ENCODE measurements at regions not wholly inside any gene's neighbourhood (a gene's known extent, or its start where the extent isn't known, plus 50 kb on each side); places are given as distances from the start of the nearest gene placed in this dataset.

- Histone ChIP-seq H3K4me3 (ENCODE audit: insufficient read depth, low read depth, low read length) (no peak overlapping the region), H3K4me1 (ENCODE audit: control insufficient read depth, insufficient read depth, low read length) (peaks cover 61% of the 10 kb centered on the region), H3K9me3 (ENCODE audit: control insufficient read depth, low read length) (no peaks in the 10 kb centered on the region), H3K36me3 (ENCODE audit: control insufficient read depth, insufficient read depth, low read length) (no peaks in the 10 kb centered on the region), H3K27ac (ENCODE audit: insufficient read depth, low read depth, low read length, poor library complexity, severe bottlenecking) (peak overlapping the region; percentile 75), H3K27me3 (ENCODE audit: control insufficient read depth, insufficient read depth, low read length, poor library complexity, severe bottlenecking) (no peaks in the 10 kb centered on the region)
- WGBS, 2 experiments = 71 to 79% methylated on average over 9 of the region's 9 CpGs
Observed at GRCh38 chr16:51543971-51544370, 392.9 kb upstream of the SALL1 start.

- no peaks in the 10 kb centered on the region for H3K27me3 ChIP-seq (ENCODE audit: control insufficient read depth, insufficient read depth, low read length, poor library complexity, severe bottlenecking)
- WGBS, 2 experiments = 69 to 76% methylated on average over 12 of the region's 12 CpGs
- no peaks in the 10 kb centered on the region for H3K9me3 ChIP-seq (ENCODE audit: control insufficient read depth, low read length)
Observed at GRCh38 chr16:51542981-51543815, 392.1 kb upstream of the SALL1 start.

GRCh38 chr16:51540259-51540658, 389.2 kb upstream of the SALL1 start:
- 86% methylated on average over 1 of the region's 2 CpGs for WGBS, 2 experiments
- no peak overlapping the region for H3K27ac ChIP-seq (ENCODE audit: insufficient read depth, low read depth, low read length, poor library complexity, severe bottlenecking)
- H3K4me1 ChIP-seq (ENCODE audit: control insufficient read depth, insufficient read depth, low read length) = peaks cover 64% of the 10 kb centered on the region

More at GRCh38 chr16:51542981-51543815, 392.1 kb upstream of the SALL1 start:
- Histone ChIP-seq H3K27ac (ENCODE audit: insufficient read depth, low read depth, low read length, poor library complexity, severe bottlenecking) (peak overlapping the region; percentile 0), H3K4me3 (ENCODE audit: insufficient read depth, low read depth, low read length) (no peak overlapping the region), H3K4me1 (ENCODE audit: control insufficient read depth, insufficient read depth, low read length) (peaks cover 68% of the 10 kb centered on the region), H3K36me3 (ENCODE audit: control insufficient read depth, insufficient read depth, low read length) (no peaks in the 10 kb centered on the region)

GRCh38 chr16:51538707-51539498, 387.8 kb upstream of the SALL1 start:
- H3K4me3 ChIP-seq (ENCODE audit: insufficient read depth, low read depth, low read length) = no peak overlapping the region
- no peak overlapping the region for H3K27ac ChIP-seq (ENCODE audit: insufficient read depth, low read depth, low read length, poor library complexity, severe bottlenecking)
- no peaks in the 10 kb centered on the region for H3K9me3 ChIP-seq (ENCODE audit: control insufficient read depth, low read length)
- 42 to 50% methylated on average over 6 to 7 of the region's 7 CpGs for WGBS, 2 experiments
- no peaks in the 10 kb centered on the region for H3K36me3 ChIP-seq (ENCODE audit: control insufficient read depth, insufficient read depth, low read length)
- peaks cover 52% of the 10 kb centered on the region for H3K4me1 ChIP-seq (ENCODE audit: control insufficient read depth, insufficient read depth, low read length)
- no peaks in the 10 kb centered on the region for H3K27me3 ChIP-seq (ENCODE audit: control insufficient read depth, insufficient read depth, low read length, poor library complexity, severe bottlenecking)

More at GRCh38 chr16:51540259-51540658, 389.2 kb upstream of the SALL1 start:
- Histone ChIP-seq H3K27me3 (ENCODE audit: control insufficient read depth, insufficient read depth, low read length, poor library complexity, severe bottlenecking) (no peaks in the 10 kb centered on the region), H3K36me3 (ENCODE audit: control insufficient read depth, insufficient read depth, low read length) (no peaks in the 10 kb centered on the region), H3K4me3 (ENCODE audit: insufficient read depth, low read depth, low read length) (no peak overlapping the region), H3K9me3 (ENCODE audit: control insufficient read depth, low read length) (no peaks in the 10 kb centered on the region)

- Histone ChIP-seq H3K36me3 (ENCODE audit: control insufficient read depth, insufficient read depth, low read length) (no peaks in the 10 kb centered on the region), H3K4me1 (ENCODE audit: control insufficient read depth, insufficient read depth, low read length) (peaks cover 26% of the 10 kb centered on the region), H3K27me3 (ENCODE audit: control insufficient read depth, insufficient read depth, low read length, poor library complexity, severe bottlenecking) (no peaks in the 10 kb centered on the region), H3K9me3 (ENCODE audit: control insufficient read depth, low read length) (no peaks in the 10 kb centered on the region), H3K27ac (ENCODE audit: insufficient read depth, low read depth, low read length, poor library complexity, severe bottlenecking) (no peak overlapping the region), H3K4me3 (ENCODE audit: insufficient read depth, low read depth, low read length) (no peak overlapping the region)
- WGBS, 2 experiments = 83 to 88% methylated on average over 11 of the region's 11 CpGs
Observed at GRCh38 chr16:51535591-51535990, 384.5 kb upstream of the SALL1 start.

- Histone ChIP-seq H3K4me1 (ENCODE audit: control insufficient read depth, insufficient read depth, low read length) (peaks cover 9% of the 10 kb centered on the region), H3K27ac (ENCODE audit: insufficient read depth, low read depth, low read length, poor library complexity, severe bottlenecking) (no peak overlapping the region), H3K9me3 (ENCODE audit: control insufficient read depth, low read length) (no peaks in the 10 kb centered on the region), H3K4me3 (ENCODE audit: insufficient read depth, low read depth, low read length) (no peak overlapping the region), H3K27me3 (ENCODE audit: control insufficient read depth, insufficient read depth, low read length, poor library complexity, severe bottlenecking) (no peaks in the 10 kb centered on the region), H3K36me3 (ENCODE audit: control insufficient read depth, insufficient read depth, low read length) (no peaks in the 10 kb centered on the region)
- WGBS, 2 experiments = 73% methylated on average over 1 of the region's 1 CpG; no CpG with 5 or more reads in 1 of the 2 experiments
Observed at GRCh38 chr16:51532551-51532950, 381.5 kb upstream of the SALL1 start.

GRCh38 chr16:51531271-51531670, 380.2 kb upstream of the SALL1 start:
- H3K27me3 ChIP-seq (ENCODE audit: control insufficient read depth, insufficient read depth, low read length, poor library complexity, severe bottlenecking) = no peaks in the 10 kb centered on the region
- H3K27ac ChIP-seq (ENCODE audit: insufficient read depth, low read depth, low read length, poor library complexity, severe bottlenecking) = no peak overlapping the region
- no peaks in the 10 kb centered on the region for H3K9me3 ChIP-seq (ENCODE audit: control insufficient read depth, low read length)
- no peak overlapping the region for H3K4me3 ChIP-seq (ENCODE audit: insufficient read depth, low read depth, low read length)
- 89 to 95% methylated on average over 2 to 3 of the region's 3 CpGs for WGBS, 2 experiments
- peaks cover 9% of the 10 kb centered on the region for H3K4me1 ChIP-seq (ENCODE audit: control insufficient read depth, insufficient read depth, low read length)
- H3K36me3 ChIP-seq (ENCODE audit: control insufficient read depth, insufficient read depth, low read length) = no peaks in the 10 kb centered on the region

- H3K4me1 ChIP-seq (ENCODE audit: control insufficient read depth, insufficient read depth, low read length) = peaks cover 4% of the 10 kb centered on the region
- H3K9me3 ChIP-seq (ENCODE audit: control insufficient read depth, low read length) = no peaks in the 10 kb centered on the region
- H3K27me3 ChIP-seq (ENCODE audit: control insufficient read depth, insufficient read depth, low read length, poor library complexity, severe bottlenecking) = no peaks in the 10 kb centered on the region
- H3K4me3 ChIP-seq (ENCODE audit: insufficient read depth, low read depth, low read length) = no peak overlapping the region
- no peaks in the 10 kb centered on the region for H3K36me3 ChIP-seq (ENCODE audit: control insufficient read depth, insufficient read depth, low read length)
- 96 to 97% methylated on average over 6 of the region's 6 CpGs for WGBS, 2 experiments
- H3K27ac ChIP-seq (ENCODE audit: insufficient read depth, low read depth, low read length, poor library complexity, severe bottlenecking) = no peak overlapping the region
Observed at GRCh38 chr16:51527349-51527748, 376.3 kb upstream of the SALL1 start.

- Histone ChIP-seq H3K9me3 (ENCODE audit: control insufficient read depth, low read length) (no peaks in the 10 kb centered on the region), H3K4me1 (ENCODE audit: control insufficient read depth, insufficient read depth, low read length) (peaks cover 4% of the 10 kb centered on the region), H3K27ac (ENCODE audit: insufficient read depth, low read depth, low read length, poor library complexity, severe bottlenecking) (no peak overlapping the region), H3K27me3 (ENCODE audit: control insufficient read depth, insufficient read depth, low read length, poor library complexity, severe bottlenecking) (no peaks in the 10 kb centered on the region), H3K36me3 (ENCODE audit: control insufficient read depth, insufficient read depth, low read length) (no peaks in the 10 kb centered on the region), H3K4me3 (ENCODE audit: insufficient read depth, low read depth, low read length) (no peak overlapping the region)
- 78 to 80% methylated on average over 9 of the region's 9 CpGs for WGBS, 2 experiments
Observed at GRCh38 chr16:51526621-51527020, 375.6 kb upstream of the SALL1 start.
